SK-N-MC (cell line): ENCODE measurements at regions not wholly inside any gene's neighbourhood (a gene's known extent, or its start where the extent isn't known, plus 50 kb on each side); places are given as distances from the start of the nearest gene placed in this dataset.

Experiments
- EZH2 ChIP-seq: fragments of 200-600 bp; sonication (generic); IDR thresholded peaks from one replicate; pipeline ENCODE4 v1.6.1; 2017; ENCODE audit warnings: antibody characterized with exemption
- FOXP2 ChIP-seq: optimal IDR thresholded peaks from 2 replicates; pipeline ENCODE3; 2011; ENCODE audit warnings: mild to moderate bottlenecking, moderate library complexity; ENCODE audit not compliant: insufficient read depth; ENCODE audit errors: extremely low read length, control extremely low read depth
- POLR2AphosphoS5 ChIP-seq: IDR thresholded peaks from 2 replicates; pipeline ENCODE4 v1.6.1; 2012; ENCODE audit warnings: mild to moderate bottlenecking, low read depth, low read length, borderline replicate concordance

GRCh38 chr4:67261971-67262370, 283.3 kb downstream of the CENPC start:
- TF ChIP-seq POLR2AphosphoS5 (no peak), EZH2 (no peak), FOXP2 (no peak)
